ENCODE measurements at regions not wholly inside any gene's neighbourhood (a gene's known extent, or its start where the extent isn't known, plus 50 kb on each side); places are given as distances from the start of the nearest gene placed in this dataset.

DNA sequence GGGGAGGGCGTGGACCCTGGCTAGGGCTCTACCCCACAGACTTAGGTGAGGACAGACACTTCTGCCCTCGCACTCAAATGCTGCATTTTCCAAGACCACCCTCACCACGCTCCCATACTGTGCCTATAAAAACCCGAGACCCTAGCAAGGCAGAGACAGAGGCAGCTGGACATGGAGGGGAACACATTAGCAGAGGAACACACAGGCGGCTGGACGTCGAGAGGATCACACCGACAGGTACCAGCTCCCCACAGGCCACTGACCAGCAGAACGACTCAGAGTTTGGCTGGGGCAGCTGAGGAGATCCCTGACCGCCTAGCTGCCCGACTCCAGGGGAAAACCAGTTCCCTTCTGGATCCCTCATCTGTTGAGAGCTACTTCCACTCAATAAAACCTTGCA, 338.2 kb upstream of the SMIM30 start:
- Histone ChIP-seq H3K36me3 (no peaks in the 10 kb centered on the region), H3F3A (ENCODE audit: low read depth) (no peaks in the 10 kb centered on the region), H3K9me3 (ENCODE audit: low read depth) (peaks cover 13% of the 10 kb centered on the region), H2AFZ (replicated peaks) (no peak overlapping the region), H3K9ac (no peak overlapping the region), H3K79me2 (ENCODE audit: low read depth) (no peaks in the 10 kb centered on the region), H3K4me2 (no peak overlapping the region), H3K27me3 (no peaks in the 10 kb centered on the region), H3K27ac (no peak overlapping the region), H3K4me3 (no peak overlapping the region), H3K4me1 (no peaks in the 10 kb centered on the region), H4K20me1 (ENCODE audit: low read depth) (no peaks in the 10 kb centered on the region)
- TF ChIP-seq CTCF (IDR thresholded peaks at IDR 0.05) (no peak), EZH2phosphoT487 (IDR thresholded peaks at IDR 0.05) (no peak), EZH2 (IDR thresholded peaks at IDR 0.05) (no peak)
- Mint-ChIP-seq H3K27me3 (ENCODE audit: insufficient read depth, low read depth) (no peaks in the 10 kb centered on the region), H3K4me1 (peaks cover 9% of the 10 kb centered on the region), H3K36me3 (no peaks in the 10 kb centered on the region), H3K4me3 (no peak overlapping the region), H3K9me3 (no peaks in the 10 kb centered on the region), H3K27ac (no peak overlapping the region)
- no peak for DNase-seq (ENCODE audit: low spot score)

DNA sequence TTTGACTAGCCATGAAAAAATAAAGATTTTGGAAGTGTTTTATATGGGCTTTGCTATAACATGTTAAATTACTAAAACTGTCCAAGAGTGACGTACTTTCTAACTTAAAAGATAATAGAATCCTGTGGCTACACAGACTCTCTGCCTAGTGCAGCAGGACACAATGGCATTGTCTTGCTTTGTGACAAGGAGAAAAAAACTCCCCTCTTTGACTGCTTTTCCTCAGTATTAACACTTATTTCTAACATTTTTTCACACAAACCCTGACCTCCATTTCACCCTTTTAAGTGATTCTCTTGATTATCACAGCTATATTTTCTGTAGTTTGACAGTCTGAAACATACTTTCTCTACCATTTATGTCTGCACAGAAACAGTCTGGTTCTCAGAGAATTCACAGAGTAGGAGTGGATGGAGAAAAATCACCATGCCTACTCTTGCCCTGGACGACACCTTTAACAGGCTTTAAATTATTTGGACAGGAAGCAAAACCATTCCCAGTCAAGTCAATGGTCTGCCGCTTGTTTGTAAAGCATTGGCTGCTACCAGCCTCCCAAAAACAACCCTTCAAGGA, 336.3 kb upstream of the SMIM30 start:
- Mint-ChIP-seq H3K4me3 (no peak overlapping the region), H3K27ac (no peak overlapping the region), H3K36me3 (no peaks in the 10 kb centered on the region), H3K9me3 (no peaks in the 10 kb centered on the region), H3K4me1 (no peaks in the 10 kb centered on the region), H3K27me3 (ENCODE audit: insufficient read depth, low read depth) (no peaks in the 10 kb centered on the region)
- no peak overlapping the region for H2AFZ ChIP-seq (replicated peaks)
- H3K4me3 ChIP-seq: no peak overlapping the region
- H3K4me2 ChIP-seq: no peak overlapping the region
- H3K9me3 ChIP-seq (ENCODE audit: low read depth): peaks cover 9% of the 10 kb centered on the region
- H3K4me1 ChIP-seq: no peaks in the 10 kb centered on the region
- TF ChIP-seq EZH2phosphoT487 (IDR thresholded peaks at IDR 0.05) (no peak), EZH2 (IDR thresholded peaks at IDR 0.05) (no peak), CTCF (IDR thresholded peaks at IDR 0.05) (no peak)
- H3K27me3 ChIP-seq: no peaks in the 10 kb centered on the region
- no peak overlapping the region for H3K27ac ChIP-seq
- no peak for DNase-seq (ENCODE audit: low spot score)
- no peak overlapping the region for H3K9ac ChIP-seq
- no peaks in the 10 kb centered on the region for H3K36me3 ChIP-seq
- H3K79me2 ChIP-seq (ENCODE audit: low read depth): no peaks in the 10 kb centered on the region
- no peaks in the 10 kb centered on the region for H4K20me1 ChIP-seq (ENCODE audit: low read depth)
- H3F3A ChIP-seq (ENCODE audit: low read depth): no peaks in the 10 kb centered on the region

DNA sequence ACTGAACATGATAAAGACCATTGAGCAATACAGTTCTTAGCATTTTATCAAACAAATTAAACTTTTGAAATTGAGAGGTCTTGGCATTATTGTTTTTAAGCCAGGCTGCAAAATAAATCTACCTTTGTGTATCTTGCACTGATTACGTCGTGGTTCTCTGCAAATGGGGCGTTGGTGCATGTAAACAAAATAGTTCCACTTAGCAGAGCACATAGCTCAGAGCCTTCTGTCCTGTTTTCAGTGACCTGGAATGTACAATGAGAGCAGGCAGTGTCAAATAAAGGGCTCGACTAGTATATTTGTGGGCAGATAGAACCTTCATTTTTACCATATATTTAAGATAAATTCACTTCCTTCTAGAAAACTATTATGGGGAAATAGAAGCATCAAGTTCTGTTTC, 333.9 kb upstream of the SMIM30 start:
- Histone ChIP-seq H3K4me1 (no peaks in the 10 kb centered on the region), H2AFZ (replicated peaks) (no peak overlapping the region), H3K4me3 (no peak overlapping the region), H3K4me2 (no peak overlapping the region), H3K9me3 (ENCODE audit: low read depth) (peaks cover 24% of the 10 kb centered on the region), H3F3A (ENCODE audit: low read depth) (no peaks in the 10 kb centered on the region), H3K27me3 (no peaks in the 10 kb centered on the region), H3K36me3 (peaks cover 5% of the 10 kb centered on the region), H3K27ac (no peak overlapping the region), H3K9ac (no peak overlapping the region), H4K20me1 (ENCODE audit: low read depth) (no peaks in the 10 kb centered on the region), H3K79me2 (ENCODE audit: low read depth) (no peaks in the 10 kb centered on the region)
- Mint-ChIP-seq H3K4me3 (no peak overlapping the region), H3K36me3 (no peaks in the 10 kb centered on the region), H3K27ac (no peak overlapping the region), H3K27me3 (ENCODE audit: insufficient read depth, low read depth) (no peaks in the 10 kb centered on the region), H3K4me1 (no peaks in the 10 kb centered on the region), H3K9me3 (no peaks in the 10 kb centered on the region)
- TF ChIP-seq EZH2phosphoT487 (IDR thresholded peaks at IDR 0.05) (no peak), EZH2 (IDR thresholded peaks at IDR 0.05) (no peak), CTCF (IDR thresholded peaks at IDR 0.05) (no peak)
- no peak for DNase-seq (ENCODE audit: low spot score)
